ENCODE measurements at regions not wholly inside any gene's neighbourhood (a gene's known extent, or its start where the extent isn't known, plus 50 kb on each side); places are given as distances from the start of the nearest gene placed in this dataset.

DNA sequence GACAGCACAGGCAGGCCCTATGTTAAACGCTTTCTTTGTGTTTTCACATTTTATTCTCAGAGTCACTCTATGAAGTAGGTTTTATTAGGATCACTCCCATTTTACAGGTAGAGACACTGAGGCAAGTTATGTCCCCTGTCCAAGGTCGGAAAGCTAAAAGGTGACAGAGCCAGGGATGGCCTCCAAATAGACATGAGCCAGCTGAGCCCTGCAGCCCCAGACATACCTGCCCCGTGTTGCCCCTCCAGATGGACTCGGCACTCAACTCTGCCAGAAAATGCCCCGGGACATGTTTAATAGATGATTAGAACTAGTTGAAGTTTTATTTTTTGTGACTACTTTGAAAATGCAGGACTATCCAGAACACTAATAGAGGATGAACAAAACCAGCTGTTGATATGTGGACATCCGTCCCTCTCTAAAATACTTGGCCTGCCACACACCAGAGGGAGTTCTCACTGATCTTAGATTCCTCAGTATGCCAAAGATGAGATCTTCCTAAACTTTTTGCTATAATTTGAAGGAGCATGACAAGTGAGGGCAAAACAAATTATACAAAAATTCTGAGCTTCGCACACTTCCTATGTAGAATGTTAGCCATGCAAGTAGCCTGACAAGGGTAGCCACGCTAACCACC is 258.6 kb upstream of the ADAMTS16 start:
- Histone ChIP-seq H3K4me3 (ENCODE audit: control extremely low read depth in 1 of 5, extremely low read depth in 1 of 5, insufficient read depth in 1 of 5, low read depth in 2 of 5, low read length in 4 of 5) (no peak overlapping the region), H3K4me1 (ENCODE audit: control insufficient read depth in 2 of 2, insufficient read depth in 2 of 2, low read length in 2 of 2) (no peaks in the 10 kb centered on the region), H3K79me2 (ENCODE audit: control insufficient read depth, insufficient read depth, low read length) (no peaks in the 10 kb centered on the region), H3K9ac (ENCODE audit: low read length) (no peak overlapping the region), H4K20me1 (ENCODE audit: control insufficient read depth, insufficient read depth, low read length, poor library complexity, severe bottlenecking) (no peaks in the 10 kb centered on the region), H2AFZ (ENCODE audit: insufficient read depth, low read depth, low read length, poor library complexity, severe bottlenecking) (no peak overlapping the region), H3K36me3 (replicated peaks in 1 of 2; ENCODE audit: control extremely low read depth in 1 of 2, control insufficient read depth in 1 of 2, extremely low read depth in 1 of 2, insufficient read depth in 2 of 2, low read length in 1 of 2) (no peaks in the 10 kb centered on the region), H3K27ac (ENCODE audit: low read length in 2 of 2) (no peak overlapping the region), H3K4me2 (replicated peaks; ENCODE audit: low read depth, low read length, poor library complexity, severe bottlenecking) (no peak overlapping the region), H3K27me3 (replicated peaks in 1 of 4; ENCODE audit: control extremely low read depth in 1 of 4, control insufficient read depth in 3 of 4, insufficient read depth in 4 of 4, low read length in 3 of 4) (no peaks in the 10 kb centered on the region), H3K9me3 (ENCODE audit: control extremely low read depth in 1 of 3, control insufficient read depth in 2 of 3, insufficient read depth in 1 of 3, low read length in 2 of 3) (peaks cover 0 to 13% (median 0%) of the 10 kb centered on the region in 3 donors)
- H3K27ac Mint-ChIP-seq: no peak overlapping the region
- DNase-seq (no peak), ATAC-seq (ENCODE audit: low read depth) (no peak)
- intact Hi-C loops (cut with micrococcal nuclease): no loop called here
- TF ChIP-seq, protein P1, sequence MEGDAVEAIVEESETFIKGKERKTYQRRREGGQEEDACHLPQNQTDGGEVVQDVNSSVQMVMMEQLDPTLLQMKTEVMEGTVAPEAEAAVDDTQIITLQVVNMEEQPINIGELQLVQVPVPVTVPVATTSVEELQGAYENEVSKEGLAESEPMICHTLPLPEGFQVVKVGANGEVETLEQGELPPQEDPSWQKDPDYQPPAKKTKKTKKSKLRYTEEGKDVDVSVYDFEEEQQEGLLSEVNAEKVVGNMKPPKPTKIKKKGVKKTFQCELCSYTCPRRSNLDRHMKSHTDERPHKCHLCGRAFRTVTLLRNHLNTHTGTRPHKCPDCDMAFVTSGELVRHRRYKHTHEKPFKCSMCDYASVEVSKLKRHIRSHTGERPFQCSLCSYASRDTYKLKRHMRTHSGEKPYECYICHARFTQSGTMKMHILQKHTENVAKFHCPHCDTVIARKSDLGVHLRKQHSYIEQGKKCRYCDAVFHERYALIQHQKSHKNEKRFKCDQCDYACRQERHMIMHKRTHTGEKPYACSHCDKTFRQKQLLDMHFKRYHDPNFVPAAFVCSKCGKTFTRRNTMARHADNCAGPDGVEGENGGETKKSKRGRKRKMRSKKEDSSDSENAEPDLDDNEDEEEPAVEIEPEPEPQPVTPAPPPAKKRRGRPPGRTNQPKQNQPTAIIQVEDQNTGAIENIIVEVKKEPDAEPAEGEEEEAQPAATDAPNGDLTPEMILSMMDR (IDR thresholded peaks at IDR 0.05): no peak
- TF ChIP-seq EZH2 (IDR thresholded peaks at IDR 0.05; ENCODE audit: borderline replicate concordance, insufficient read depth, low read depth, low read length, poor library complexity, severe bottlenecking): no peak
- POLR2A ChIA-PET: no interaction called here
- CTCF ChIA-PET: no interaction called here
- H3K27me3 Mint-ChIP-seq: no peaks in the 10 kb centered on the region
- no peaks in the 10 kb centered on the region for H3K4me1 Mint-ChIP-seq
- H3K9me3 Mint-ChIP-seq (ENCODE audit: insufficient read depth): no peaks in the 10 kb centered on the region
- H3K4me3 Mint-ChIP-seq: no peak overlapping the region
- WGBS (ENCODE audit: insufficient coverage): 63% methylated on average over 2 of the region's 8 CpGs

DNA sequence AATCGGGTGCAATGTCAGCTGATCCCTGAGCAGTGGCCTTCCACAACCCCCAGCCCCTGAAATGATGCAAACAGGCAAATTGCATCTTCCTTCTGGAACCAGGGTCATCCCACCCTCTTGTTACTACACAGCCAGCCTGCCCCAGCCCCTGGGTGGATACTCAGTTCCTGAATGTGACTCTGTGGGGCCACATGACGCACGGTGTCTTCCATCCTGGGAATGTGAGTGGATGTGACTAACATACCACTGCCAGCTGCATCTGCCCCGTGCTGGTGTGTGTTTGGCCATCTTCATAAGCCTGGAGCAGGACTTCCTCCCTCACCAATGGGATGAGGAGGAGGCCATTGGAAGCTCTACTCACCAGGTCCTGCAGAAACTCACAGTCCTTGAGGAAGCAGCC is 257.9 kb upstream of the ADAMTS16 start:
- peaks cover 0 to 13% (median 0%) of the 10 kb centered on the region in 3 donors for H3K9me3 ChIP-seq (ENCODE audit: control extremely low read depth in 1 of 3, control insufficient read depth in 2 of 3, insufficient read depth in 1 of 3, low read length in 2 of 3)
- no peaks in the 10 kb centered on the region for H3K4me1 Mint-ChIP-seq
- H3K4me1 ChIP-seq (ENCODE audit: control insufficient read depth in 2 of 2, insufficient read depth in 2 of 2, low read length in 2 of 2): no peaks in the 10 kb centered on the region
- no peak overlapping the region for H3K4me3 ChIP-seq (ENCODE audit: control extremely low read depth in 1 of 5, extremely low read depth in 1 of 5, insufficient read depth in 1 of 5, low read depth in 2 of 5, low read length in 4 of 5)
- ATAC-seq (ENCODE audit: low read depth): no peak
- no peaks in the 10 kb centered on the region for H3K79me2 ChIP-seq (ENCODE audit: control insufficient read depth, insufficient read depth, low read length)
- no peaks in the 10 kb centered on the region for H3K27me3 ChIP-seq (replicated peaks in 1 of 4; ENCODE audit: control extremely low read depth in 1 of 4, control insufficient read depth in 3 of 4, insufficient read depth in 4 of 4, low read length in 3 of 4)
- no peaks in the 10 kb centered on the region for H4K20me1 ChIP-seq (ENCODE audit: control insufficient read depth, insufficient read depth, low read length, poor library complexity, severe bottlenecking)
- no peak for DNase-seq
- H3K9ac ChIP-seq (ENCODE audit: low read length): no peak overlapping the region
- CTCF ChIA-PET: no interaction called here
- H3K9me3 Mint-ChIP-seq (ENCODE audit: insufficient read depth): no peaks in the 10 kb centered on the region
- H3K27ac Mint-ChIP-seq: no peak overlapping the region
- TF ChIP-seq, protein P1 (IDR thresholded peaks at IDR 0.05): no peak
- TF ChIP-seq EZH2 (IDR thresholded peaks at IDR 0.05; ENCODE audit: borderline replicate concordance, insufficient read depth, low read depth, low read length, poor library complexity, severe bottlenecking): no peak
- H3K27me3 Mint-ChIP-seq: no peaks in the 10 kb centered on the region
- H3K27ac ChIP-seq (ENCODE audit: low read length in 2 of 2): no peak overlapping the region
- WGBS (ENCODE audit: insufficient coverage): 100% methylated on average over 1 of the region's 4 CpGs
- POLR2A ChIA-PET: no interaction called here
- no peaks in the 10 kb centered on the region for H3K36me3 ChIP-seq (replicated peaks in 1 of 2; ENCODE audit: control extremely low read depth in 1 of 2, control insufficient read depth in 1 of 2, extremely low read depth in 1 of 2, insufficient read depth in 2 of 2, low read length in 1 of 2)
- intact Hi-C loops (cut with micrococcal nuclease): no loop called here
- H3K4me2 ChIP-seq (replicated peaks; ENCODE audit: low read depth, low read length, poor library complexity, severe bottlenecking): no peak overlapping the region
- H2AFZ ChIP-seq (ENCODE audit: insufficient read depth, low read depth, low read length, poor library complexity, severe bottlenecking): no peak overlapping the region
- H3K4me3 Mint-ChIP-seq: no peak overlapping the region
